SU-DHL-6 (cell line): ENCODE measurements at regions not wholly inside any gene's neighbourhood (a gene's known extent, or its start where the extent isn't known, plus 50 kb on each side); places are given as distances from the start of the nearest gene placed in this dataset.

Experiments
- H2AFZ ChIP-seq: fragments of 200-600 bp; sonication (generic); 2 replicates; pipeline ENCODE4 v1.6.1; 2014; ENCODE audit warnings: low read depth, mild to moderate bottlenecking, moderate library complexity, mixed read lengths, antibody characterized with exemption, low read length; ENCODE audit not compliant: severe bottlenecking
- H3F3A ChIP-seq: fragments of 200-600 bp; shearing (Covaris generic); 2 replicates; pipeline ENCODE4 v1.6.0; 2016; ENCODE audit warnings: antibody characterized with exemption, mild to moderate bottlenecking; ENCODE audit not compliant: insufficient read depth
- H3K27ac ChIP-seq: fragments of 200-600 bp; sonication (generic); 2 replicates; pipeline ENCODE4 v1.5.1; 2016; ENCODE audit warnings: low read depth, mild to moderate bottlenecking, low read length, moderate library complexity, mixed read lengths
- H3K27me3 ChIP-seq: fragments of 200-600 bp; sonication (generic), shearing (Covaris generic); 2 replicates; pipeline ENCODE4 v1.6.0; 2014; ENCODE audit warnings: mild to moderate bottlenecking, low read length
- H3K36me3 ChIP-seq: fragments of 200-600 bp; sonication (generic); 2 replicates; pipeline ENCODE4 v1.6.1; 2014; ENCODE audit warnings: mild to moderate bottlenecking, low read length, mixed read lengths
- H3K4me2 ChIP-seq: fragments of 300-600, 200-600 bp; shearing (Covaris generic), sonication (generic); 2 replicates; pipeline ENCODE4 v1.6.0; 2014; ENCODE audit warnings: low read length, low read depth, mild to moderate bottlenecking; ENCODE audit not compliant: poor library complexity, severe bottlenecking
- H3K4me3 ChIP-seq: fragments of 200-600 bp; sonication (generic); 2 replicates; pipeline ENCODE4 v1.5.1; 2014; ENCODE audit warnings: antibody characterized with exemption, low read length, mild to moderate bottlenecking, mixed read lengths; ENCODE audit not compliant: insufficient read depth, poor library complexity, severe bottlenecking
- H3K79me2 ChIP-seq: fragments of 200-600 bp; sonication (generic); 2 replicates; pipeline ENCODE4 v1.6.1; 2014; ENCODE audit warnings: mild to moderate bottlenecking, low read length, moderate library complexity; ENCODE audit not compliant: insufficient read depth
- H3K9ac ChIP-seq: fragments of 200-600 bp; sonication (generic); 2 replicates; pipeline ENCODE4 v1.7.0; 2014; ENCODE audit warnings: mild to moderate bottlenecking, low read length
- H3K9me2 ChIP-seq: fragments of 200-600 bp; sonication (generic); replicated peaks from 2 replicates; pipeline ENCODE4 v1.6.1; 2014; ENCODE audit warnings: low read length; ENCODE audit not compliant: insufficient read depth
- H3K9me3 ChIP-seq: fragments of 200-600 bp; sonication (generic); 2 replicates; pipeline ENCODE4 v1.6.1; 2014; ENCODE audit warnings: low read length, mixed read lengths; ENCODE audit not compliant: insufficient read depth
- H4K20me1 ChIP-seq: fragments of 200-600 bp; sonication (generic); 2 replicates; pipeline ENCODE4 v1.6.1; 2014; ENCODE audit warnings: low read depth, mild to moderate bottlenecking, antibody characterized with exemption, low read length, moderate library complexity, mixed read lengths
- EZH2phosphoT487 ChIP-seq: fragments of 200-600 bp; sonication (generic), shearing (Covaris generic); conservative IDR thresholded peaks from 2 replicates; pipeline ENCODE4 v1.6.1; 2018; ENCODE audit warnings: mild to moderate bottlenecking, antibody characterized with exemption, low read length, moderate library complexity, mixed read lengths
- TF ChIP-seq, protein P1 (sequence below): fragments of 200-600 bp; sonication (generic); IDR thresholded peaks from one replicate; pipeline ENCODE4 v1.5.1; 2017; ENCODE audit warnings: antibody characterized with exemption, mild to moderate bottlenecking, low read length, moderate library complexity; ENCODE audit not compliant: insufficient read depth, poor library complexity, severe bottlenecking

DNA sequence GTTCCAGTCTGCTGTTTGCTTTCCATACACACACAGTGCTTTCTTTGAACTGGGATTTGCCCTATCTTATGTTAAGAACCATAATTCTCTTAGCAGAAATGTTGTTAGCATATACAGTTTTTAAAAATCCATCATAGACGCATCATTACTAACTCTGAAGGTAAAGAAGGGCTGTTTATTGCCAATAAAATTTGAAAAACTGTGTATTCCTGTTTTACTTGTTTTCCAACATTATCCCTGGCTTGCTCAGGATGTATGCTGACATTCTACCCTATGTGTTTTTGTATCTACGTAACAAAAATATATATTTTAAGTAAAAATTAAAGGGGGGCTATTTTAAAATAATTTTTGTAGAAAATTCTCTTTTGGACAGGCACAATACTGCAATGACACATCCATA is 857.2 kb downstream of the BRINP3 start:
- no peaks in the 10 kb centered on the region for H3K27me3 ChIP-seq
- H3K4me2 ChIP-seq, result no peak overlapping the region
- no peak for TF ChIP-seq EZH2phosphoT487
- TF ChIP-seq, protein P1, sequence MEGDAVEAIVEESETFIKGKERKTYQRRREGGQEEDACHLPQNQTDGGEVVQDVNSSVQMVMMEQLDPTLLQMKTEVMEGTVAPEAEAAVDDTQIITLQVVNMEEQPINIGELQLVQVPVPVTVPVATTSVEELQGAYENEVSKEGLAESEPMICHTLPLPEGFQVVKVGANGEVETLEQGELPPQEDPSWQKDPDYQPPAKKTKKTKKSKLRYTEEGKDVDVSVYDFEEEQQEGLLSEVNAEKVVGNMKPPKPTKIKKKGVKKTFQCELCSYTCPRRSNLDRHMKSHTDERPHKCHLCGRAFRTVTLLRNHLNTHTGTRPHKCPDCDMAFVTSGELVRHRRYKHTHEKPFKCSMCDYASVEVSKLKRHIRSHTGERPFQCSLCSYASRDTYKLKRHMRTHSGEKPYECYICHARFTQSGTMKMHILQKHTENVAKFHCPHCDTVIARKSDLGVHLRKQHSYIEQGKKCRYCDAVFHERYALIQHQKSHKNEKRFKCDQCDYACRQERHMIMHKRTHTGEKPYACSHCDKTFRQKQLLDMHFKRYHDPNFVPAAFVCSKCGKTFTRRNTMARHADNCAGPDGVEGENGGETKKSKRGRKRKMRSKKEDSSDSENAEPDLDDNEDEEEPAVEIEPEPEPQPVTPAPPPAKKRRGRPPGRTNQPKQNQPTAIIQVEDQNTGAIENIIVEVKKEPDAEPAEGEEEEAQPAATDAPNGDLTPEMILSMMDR, result no peak
- H3F3A ChIP-seq, result no peaks in the 10 kb centered on the region
- no peak overlapping the region for H3K27ac ChIP-seq
- H3K36me3 ChIP-seq, result no peaks in the 10 kb centered on the region
- no peak overlapping the region for H3K9ac ChIP-seq
- no peak overlapping the region for H3K4me3 ChIP-seq
- H4K20me1 ChIP-seq, result no peaks in the 10 kb centered on the region
- H3K9me3 ChIP-seq, result no peaks in the 10 kb centered on the region
- no peak overlapping the region for H2AFZ ChIP-seq
- H3K79me2 ChIP-seq, result no peaks in the 10 kb centered on the region
- H3K9me2 ChIP-seq, result no peaks in the 10 kb centered on the region

DNA sequence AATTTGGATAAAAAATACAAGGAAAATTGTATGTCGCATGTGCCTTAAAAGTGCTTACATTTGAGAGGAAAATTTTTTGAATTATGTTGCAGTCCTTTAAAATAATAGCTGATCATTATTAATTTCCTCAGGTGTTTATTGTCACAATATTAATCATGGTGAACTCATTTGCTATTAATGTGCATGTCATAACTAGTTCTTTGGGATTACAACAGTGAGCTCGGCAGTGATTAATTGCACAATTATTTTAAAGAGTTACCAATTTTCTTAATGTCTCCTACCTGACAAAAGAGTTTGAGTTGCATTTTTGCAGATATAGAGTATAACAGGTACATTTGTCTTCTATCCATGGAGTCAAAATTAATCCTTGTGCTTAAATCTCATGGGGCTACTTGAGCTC is 854.3 kb downstream of the BRINP3 start:
- TF ChIP-seq, protein P1, result no peak
- no peak for TF ChIP-seq EZH2phosphoT487
- Histone ChIP-seq H3K27me3 (no peaks in the 10 kb centered on the region), H4K20me1 (no peaks in the 10 kb centered on the region), H3K4me2 (no peak overlapping the region), H3K9ac (no peak overlapping the region), H2AFZ (no peak overlapping the region), H3K9me2 (no peaks in the 10 kb centered on the region), H3K4me3 (no peak overlapping the region), H3K9me3 (no peaks in the 10 kb centered on the region), H3K27ac (no peak overlapping the region), H3K79me2 (no peaks in the 10 kb centered on the region), H3K36me3 (no peaks in the 10 kb centered on the region), H3F3A (no peaks in the 10 kb centered on the region)

DNA sequence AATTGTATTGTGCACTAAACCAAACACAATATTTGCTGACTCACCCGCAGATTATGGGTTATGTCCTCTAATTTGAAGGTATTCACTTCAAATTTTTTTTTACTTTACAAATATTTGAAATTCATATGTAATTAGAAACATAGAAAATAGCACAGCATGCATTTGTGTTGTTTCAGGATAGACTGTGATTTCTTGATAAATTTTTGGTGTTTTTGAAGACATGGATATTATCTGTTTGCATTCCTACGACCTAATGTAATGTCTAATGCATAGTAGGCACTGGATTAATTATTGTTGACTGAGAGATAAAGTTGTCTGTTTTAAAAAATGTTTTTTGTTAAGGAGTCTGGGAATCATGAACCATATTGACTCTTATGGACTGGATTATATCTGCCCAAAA is 850.2 kb downstream of the BRINP3 start:
- Histone ChIP-seq H3K9ac (no peak overlapping the region), H3K9me2 (no peaks in the 10 kb centered on the region), H3K36me3 (no peaks in the 10 kb centered on the region), H3F3A (no peaks in the 10 kb centered on the region), H3K4me2 (no peak overlapping the region), H3K9me3 (no peaks in the 10 kb centered on the region), H3K27ac (no peak overlapping the region), H3K27me3 (no peaks in the 10 kb centered on the region), H3K4me3 (no peak overlapping the region), H4K20me1 (no peaks in the 10 kb centered on the region), H2AFZ (peak overlapping the region; percentile 84), H3K79me2 (no peaks in the 10 kb centered on the region)
- TF ChIP-seq, protein P1, result no peak
- TF ChIP-seq EZH2phosphoT487, result no peak
